B cell (primary cell): ENCODE measurements at regions not wholly inside any gene's neighbourhood (a gene's known extent, or its start where the extent isn't known, plus 50 kb on each side); places are given as distances from the start of the nearest gene placed in this dataset.

ENCODE experiments used
- ATAC-seq: fragments of 200-7000 bp; cut with Tn5 transposase; one replicate; pipeline ENCODE4 v1.10.0; 2021; ENCODE audit warnings: low read depth, mild to moderate bottlenecking, moderate number of reproducible peaks, moderate library complexity
- CTCF ChIA-PET: fragments of 350-600 bp; sonication (Branson Sonifier 250); formaldehyde crosslinking; loops from one replicate; lab custom pipeline; 2021; ENCODE audit warnings: antibody characterized with exemption, inconsistent platforms; lab: Charles Lee
- POLR2A ChIA-PET: fragments of 350-600 bp; sonication (Branson Sonifier 250); formaldehyde crosslinking; loops from one replicate; lab custom pipeline; 2021; ENCODE audit warnings: antibody characterized with exemption; lab: Charles Lee
- DNase-seq: peaks from one replicate; pipeline ENCODE4 v3.0.0; 2013
- H2AFZ ChIP-seq: 2 replicates; pipeline ENCODE4 v1.6.1; 2012; ENCODE audit warnings: mild to moderate bottlenecking, low read depth, low read length; ENCODE audit not compliant: insufficient read depth, poor library complexity, severe bottlenecking
- H3K27ac ChIP-seq, 2 donors: 1 replicate in 1 of 2; 2 replicates in 1 of 2; pipeline ENCODE4 v1.5.1; 2012 to 2013; ENCODE audit warnings: low read length in 2 of 2, mild to moderate bottlenecking in 2 of 2, moderate library complexity in 1 of 2
- H3K27me3 ChIP-seq, 4 experiments: fragments of 200-600 bp in 1 of 4; sonication (generic) in 1 of 4; replicated peaks in 1 of 4; 1 replicate in 2 of 4; 2 replicates in 2 of 4; pipeline versions ENCODE4 v1.6.1 to v1.7.0; 2013 to 2016; ENCODE audit warnings: low read length in 3 of 4, mild to moderate bottlenecking in 2 of 4, mixed read lengths in 1 of 4, moderate library complexity in 1 of 4; ENCODE audit not compliant: insufficient read depth in 4 of 4, control insufficient read depth in 3 of 4; ENCODE audit errors: control extremely low read depth in 1 of 4
- H3K36me3 ChIP-seq, 2 experiments: replicated peaks in 1 of 2; 1 replicate in 1 of 2; 2 replicates in 1 of 2; pipeline versions ENCODE4 v1.6.1 to v1.7.1; 2013; ENCODE audit warnings: low read length in 1 of 2; ENCODE audit not compliant: insufficient read depth in 2 of 2, control insufficient read depth in 1 of 2; ENCODE audit errors: control extremely low read depth in 1 of 2, extremely low read depth in 1 of 2
- H3K4me1 ChIP-seq, 2 donors: fragments of 200-600 bp in 1 of 2; sonication (generic) in 1 of 2; 1 replicate in 1 of 2; 2 replicates in 1 of 2; pipeline versions ENCODE4 v1.5.1 to v1.6.1; 2013 to 2017; ENCODE audit warnings: low read length in 2 of 2; ENCODE audit not compliant: control insufficient read depth in 2 of 2, insufficient read depth in 2 of 2
- H3K4me2 ChIP-seq: replicated peaks from 2 replicates; pipeline ENCODE3; 2012; ENCODE audit warnings: mild to moderate bottlenecking, low read depth, low read length; ENCODE audit not compliant: poor library complexity, severe bottlenecking
- H3K4me3 ChIP-seq, 5 experiments: fragments of 200-600 bp in 1 of 5; sonication (generic) in 1 of 5; 1 replicate in 3 of 5; 2 replicates in 2 of 5; pipeline versions ENCODE4 v1.5.1 to v1.7.0; 2011 to 2016; ENCODE audit warnings: low read length in 4 of 5, mild to moderate bottlenecking in 4 of 5, low read depth in 2 of 5, control low read depth in 1 of 5, moderate library complexity in 1 of 5; ENCODE audit not compliant: insufficient read depth in 1 of 5; ENCODE audit errors: control extremely low read depth in 1 of 5, extremely low read depth in 1 of 5
- H3K79me2 ChIP-seq: fragments of 200-600 bp; sonication (generic); one replicate; pipeline ENCODE4 v1.6.0; 2016; ENCODE audit warnings: low read length; ENCODE audit not compliant: control insufficient read depth, insufficient read depth
- H3K9ac ChIP-seq: fragments of 200-600 bp; sonication (generic); 2 replicates; pipeline ENCODE4 v1.6.1; 2017; ENCODE audit warnings: mild to moderate bottlenecking, low read length, moderate library complexity
- H3K9me3 ChIP-seq, 3 donors: one replicate each; pipeline versions ENCODE4 v1.6.1 to v1.7.1; 2013; ENCODE audit warnings: low read length in 2 of 3; ENCODE audit not compliant: control insufficient read depth in 2 of 3, insufficient read depth in 1 of 3; ENCODE audit errors: control extremely low read depth in 1 of 3
- H4K20me1 ChIP-seq: 2 replicates; pipeline ENCODE4 v1.6.0; 2012; ENCODE audit warnings: mild to moderate bottlenecking, low read length; ENCODE audit not compliant: insufficient read depth, control insufficient read depth, poor library complexity, severe bottlenecking
- H3K27ac Mint-ChIP-seq: one replicate; pipeline ENCODE4 v1.8.0; 2021; ENCODE audit warnings: mixed read lengths
- H3K27me3 Mint-ChIP-seq: one replicate; pipeline ENCODE4 v1.8.0; 2021; ENCODE audit warnings: mixed read lengths
- H3K4me1 Mint-ChIP-seq: one replicate; pipeline ENCODE4 v1.8.0; 2021; ENCODE audit warnings: mixed read lengths
- H3K4me3 Mint-ChIP-seq: one replicate; pipeline ENCODE4 v1.8.0; 2021; ENCODE audit warnings: mixed read lengths
- H3K9me3 Mint-ChIP-seq: one replicate; pipeline ENCODE4 v1.8.0; 2022; ENCODE audit warnings: mixed read lengths; ENCODE audit not compliant: insufficient read depth
- EZH2 ChIP-seq: IDR thresholded peaks from 2 replicates; pipeline ENCODE4 v1.6.1; 2012; ENCODE audit warnings: borderline replicate concordance, low read depth, mild to moderate bottlenecking, moderate library complexity, low read length; ENCODE audit not compliant: insufficient read depth, poor library complexity, severe bottlenecking
- WGBS: methylation state at CpG from one replicate; pipeline ENCODE4 v1.1.5; 2013; ENCODE audit warnings: missing lambda C conversion rate; ENCODE audit not compliant: insufficient coverage; 5-methylcytosine and 5-hydroxymethylcytosine counted together
- intact Hi-C: fragments of 100-400 bp; cut with micrococcal nuclease; formaldehyde crosslinking; loops from one replicate; pipeline ENCODE4 v1.10.0; 2022
- TF ChIP-seq, protein P1 (sequence below): fragments of 200-600 bp; IDR thresholded peaks from one replicate; pipeline ENCODE4 v1.8.0; 2022; ENCODE audit warnings: antibody characterized with exemption, mild to moderate bottlenecking

DNA sequence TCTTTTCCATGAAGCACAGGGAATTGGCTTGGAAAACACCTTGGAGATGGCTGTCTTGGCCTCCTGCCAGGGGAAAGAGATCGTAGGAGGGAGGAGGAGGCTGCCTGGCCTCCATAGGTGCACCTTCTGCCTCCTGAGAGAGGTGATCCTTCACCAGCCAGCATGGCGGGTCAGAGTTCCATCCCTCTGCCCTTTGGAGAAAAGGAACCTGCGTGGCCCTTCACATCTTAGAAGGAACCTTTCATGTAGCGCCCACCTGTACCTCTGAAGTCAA is 58.2 kb upstream of the DRD2 start:
- H3K4me3 ChIP-seq: no peak overlapping the region
- no peaks in the 10 kb centered on the region for H3K4me1 ChIP-seq
- H3K79me2 ChIP-seq: no peaks in the 10 kb centered on the region
- intact Hi-C loops: no loop called here
- Mint-ChIP-seq H3K4me3 (no peak overlapping the region), H3K27me3 (peaks cover 34% of the 10 kb centered on the region), H3K4me1 (no peaks in the 10 kb centered on the region), H3K27ac (no peak overlapping the region), H3K9me3 (no peaks in the 10 kb centered on the region)
- POLR2A ChIA-PET: no interaction called here
- no peak overlapping the region for H2AFZ ChIP-seq
- H3K9ac ChIP-seq: no peak overlapping the region
- no peak for TF ChIP-seq EZH2
- TF ChIP-seq, protein P1, sequence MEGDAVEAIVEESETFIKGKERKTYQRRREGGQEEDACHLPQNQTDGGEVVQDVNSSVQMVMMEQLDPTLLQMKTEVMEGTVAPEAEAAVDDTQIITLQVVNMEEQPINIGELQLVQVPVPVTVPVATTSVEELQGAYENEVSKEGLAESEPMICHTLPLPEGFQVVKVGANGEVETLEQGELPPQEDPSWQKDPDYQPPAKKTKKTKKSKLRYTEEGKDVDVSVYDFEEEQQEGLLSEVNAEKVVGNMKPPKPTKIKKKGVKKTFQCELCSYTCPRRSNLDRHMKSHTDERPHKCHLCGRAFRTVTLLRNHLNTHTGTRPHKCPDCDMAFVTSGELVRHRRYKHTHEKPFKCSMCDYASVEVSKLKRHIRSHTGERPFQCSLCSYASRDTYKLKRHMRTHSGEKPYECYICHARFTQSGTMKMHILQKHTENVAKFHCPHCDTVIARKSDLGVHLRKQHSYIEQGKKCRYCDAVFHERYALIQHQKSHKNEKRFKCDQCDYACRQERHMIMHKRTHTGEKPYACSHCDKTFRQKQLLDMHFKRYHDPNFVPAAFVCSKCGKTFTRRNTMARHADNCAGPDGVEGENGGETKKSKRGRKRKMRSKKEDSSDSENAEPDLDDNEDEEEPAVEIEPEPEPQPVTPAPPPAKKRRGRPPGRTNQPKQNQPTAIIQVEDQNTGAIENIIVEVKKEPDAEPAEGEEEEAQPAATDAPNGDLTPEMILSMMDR: no peak
- CTCF ChIA-PET: interaction anchor here (0.8 to 6.4 kb wide), 9 partner anchors 8 to 1318 kb away, joined by 3 to 80 read pairs (median 4); no protein-coding TSS in a partner anchor
- 75% methylated on average over 4 of the region's 4 CpGs for WGBS
- H3K4me2 ChIP-seq: no peak overlapping the region
- H3K27me3 ChIP-seq: peaks cover 0 to 10% (median 0%) of the 10 kb centered on the region in 4 experiments
- H4K20me1 ChIP-seq: no peaks in the 10 kb centered on the region
- no peaks in the 10 kb centered on the region for H3K36me3 ChIP-seq
- no peaks in the 10 kb centered on the region for H3K9me3 ChIP-seq
- no peak for DNase-seq
- H3K27ac ChIP-seq: no peak overlapping the region
- no peak for ATAC-seq

DNA sequence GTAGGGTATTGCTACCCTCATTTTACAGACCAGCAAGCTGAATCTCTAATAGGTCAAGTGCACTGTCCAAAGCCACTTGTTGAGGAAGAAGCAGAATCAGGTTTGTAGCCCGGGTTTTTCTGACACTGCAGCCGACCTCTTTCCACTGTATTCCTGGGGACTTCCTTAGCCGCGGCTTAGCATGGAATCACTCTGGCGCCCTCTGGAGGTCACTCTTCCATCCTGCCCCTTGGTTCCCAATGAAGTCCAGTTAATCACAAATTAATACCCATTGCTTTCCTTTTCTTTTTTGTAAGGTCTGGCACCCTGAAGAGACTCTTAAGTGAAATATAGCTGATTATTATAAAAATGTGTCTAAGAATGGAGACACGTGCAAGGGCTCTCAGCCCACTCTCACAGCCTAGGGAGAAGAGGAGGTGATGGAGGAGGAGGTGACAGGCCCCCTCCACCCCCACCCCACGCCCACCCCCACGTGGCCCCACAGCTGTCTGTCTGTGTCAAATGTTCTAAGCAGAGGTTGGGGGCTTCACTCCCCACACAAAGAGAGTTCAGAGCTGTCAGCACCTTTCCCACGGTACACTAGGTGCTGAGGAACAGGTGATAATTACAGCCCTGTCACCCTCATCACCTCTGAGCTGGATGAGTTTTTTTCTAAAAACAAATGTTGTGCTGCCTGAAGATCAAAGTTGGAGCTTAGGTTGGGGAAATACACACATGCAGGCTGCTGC is 57.7 kb upstream of the DRD2 start:
- H3K27me3 Mint-ChIP-seq: peaks cover 34% of the 10 kb centered on the region
- peaks cover 0 to 10% (median 0%) of the 10 kb centered on the region in 4 experiments for H3K27me3 ChIP-seq
- no peak overlapping the region for H3K4me2 ChIP-seq
- H4K20me1 ChIP-seq: no peaks in the 10 kb centered on the region
- POLR2A ChIA-PET: no interaction called here
- no peak overlapping the region for H3K27ac ChIP-seq
- DNase-seq (peak; percentile 64), ATAC-seq (peak; percentile 41)
- TF ChIP-seq EZH2: no peak
- TF ChIP-seq, protein P1: peak; percentile 80
- no peaks in the 10 kb centered on the region for H3K9me3 ChIP-seq
- 3% methylated on average over 5 of the region's 9 CpGs for WGBS
- H3K4me3 ChIP-seq: no peak overlapping the region
- H3K79me2 ChIP-seq: no peaks in the 10 kb centered on the region
- H3K27ac Mint-ChIP-seq: no peak overlapping the region
- no peak overlapping the region for H2AFZ ChIP-seq
- H3K9me3 Mint-ChIP-seq: no peaks in the 10 kb centered on the region
- H3K9ac ChIP-seq: no peak overlapping the region
- no peaks in the 10 kb centered on the region for H3K4me1 Mint-ChIP-seq
- intact Hi-C loops: no loop called here
- no peaks in the 10 kb centered on the region for H3K4me1 ChIP-seq
- CTCF ChIA-PET: interaction anchor here (0.8 to 6.4 kb wide), 12 partner anchors 9 to 1317 kb away, joined by 3 to 80 read pairs (median 4); no protein-coding TSS in a partner anchor
- H3K36me3 ChIP-seq: no peaks in the 10 kb centered on the region
- no peak overlapping the region for H3K4me3 Mint-ChIP-seq
